ENCODE measurements at regions not wholly inside any gene's neighbourhood (a gene's known extent, or its start where the extent isn't known, plus 50 kb on each side); places are given as distances from the start of the nearest gene placed in this dataset.

DNA sequence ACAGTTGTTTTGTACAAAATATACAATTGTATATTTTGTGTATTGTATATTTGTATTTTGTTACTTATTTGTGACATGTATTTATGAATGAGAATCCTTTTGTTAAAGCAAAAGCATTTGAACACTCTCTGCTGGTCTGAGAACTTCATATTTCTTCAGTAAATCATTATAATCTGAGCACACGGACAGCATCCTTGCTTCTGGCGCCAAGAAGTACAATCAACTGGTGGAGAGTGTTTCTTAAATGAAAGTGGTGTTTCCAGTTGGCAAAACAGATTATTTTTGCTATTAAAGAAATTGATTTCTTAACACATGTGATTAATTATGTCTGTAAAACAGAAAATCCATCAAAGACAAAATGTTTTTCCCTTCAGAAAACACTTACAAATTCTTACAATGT lies 95.1 kb upstream of the COPS8 start:
- no peak for TF ChIP-seq YY1 (IDR thresholded peaks at IDR 0.05; ENCODE audit: insufficient read depth, insufficient read length)
- no peak for TF ChIP-seq SUZ12 (IDR thresholded peaks at IDR 0.05; ENCODE audit: extremely low read depth, insufficient read depth, insufficient read length)

Measured in NT2/D1 (cell line).